Kidney (tissue), 13 donors: ENCODE measurements at regions not wholly inside any gene's neighbourhood (a gene's known extent, or its start where the extent isn't known, plus 50 kb on each side); places are given as distances from the start of the nearest gene placed in this dataset.

Source experiments
- DNase-seq, 5 donors: peaks; one replicate each; pipeline ENCODE4 v3.0.0-alpha.2; 2013 to 2020
- FAIRE-seq: peaks from 2 replicates; lab custom pipeline; 2012; peaks lifted over from hg19 to GRCh38; lab: Jason Lieb, UNC
- H3K27ac ChIP-seq, 2 donors: one replicate each; pipeline ENCODE4 v1.7.0; 2013; ENCODE audit warnings: low read depth in 2 of 2, low read length in 2 of 2, inconsistent platforms in 1 of 2
- H3K27me3 ChIP-seq: one replicate; pipeline ENCODE4 v1.7.1; 2013; ENCODE audit warnings: low read length, inconsistent platforms; ENCODE audit not compliant: control insufficient read depth, insufficient read depth
- H3K36me3 ChIP-seq, 3 donors: one replicate each; pipeline versions ENCODE4 v1.7.0 to v1.7.1; 2013; ENCODE audit warnings: low read length in 3 of 3, control low read depth in 1 of 3, inconsistent platforms in 1 of 3; ENCODE audit not compliant: insufficient read depth in 3 of 3, control insufficient read depth in 2 of 3
- H3K4me1 ChIP-seq, 3 donors: one replicate each; pipeline versions ENCODE4 v1.7.0 to v1.7.1; 2013; ENCODE audit warnings: low read length in 3 of 3, inconsistent platforms in 1 of 3, low read depth in 1 of 3; ENCODE audit not compliant: control insufficient read depth in 2 of 3, insufficient read depth in 2 of 3
- H3K4me3 ChIP-seq, 3 donors: one replicate each; pipeline versions ENCODE4 v1.7.0 to v1.8.1; 2013; ENCODE audit warnings: low read length in 3 of 3, control low read depth in 1 of 3, inconsistent platforms in 1 of 3
- H3K9ac ChIP-seq, 3 donors: one replicate each; pipeline versions ENCODE4 v1.7.0 to v1.7.1; 2013; ENCODE audit warnings: low read length in 3 of 3, control low read depth in 1 of 3, inconsistent platforms in 1 of 3
- H3K9me3 ChIP-seq, 3 donors: one replicate each; pipeline versions ENCODE4 v1.7.0 to v1.7.1; 2013; ENCODE audit warnings: low read length in 3 of 3, control low read depth in 1 of 3, inconsistent platforms in 1 of 3; ENCODE audit not compliant: control insufficient read depth in 2 of 3, insufficient read depth in 1 of 3
- intact Hi-C: fragments of 100-400 bp; cut with DNase I; formaldehyde crosslinking; loops from one replicate; pipeline ENCODE4 v1.11.1; 2022
- TF ChIP-seq, protein P1 (sequence below): IDR thresholded peaks from 3 replicates; pipeline ENCODE4 v1.5.1; 2012; ENCODE audit warnings: mild to moderate bottlenecking, moderate library complexity, borderline replicate concordance; ENCODE audit not compliant: insufficient read depth; ENCODE audit errors: extremely low read depth
- donor health status: control.
- donor health status: control.
- donor health status: control.
- donor health status: control.
- donor health status: control.
- donor health status: DM: yes; HTN: yes; CAD: no.
- donor health status: Normal renal cell carcinoma (clear cell type).

DNA sequence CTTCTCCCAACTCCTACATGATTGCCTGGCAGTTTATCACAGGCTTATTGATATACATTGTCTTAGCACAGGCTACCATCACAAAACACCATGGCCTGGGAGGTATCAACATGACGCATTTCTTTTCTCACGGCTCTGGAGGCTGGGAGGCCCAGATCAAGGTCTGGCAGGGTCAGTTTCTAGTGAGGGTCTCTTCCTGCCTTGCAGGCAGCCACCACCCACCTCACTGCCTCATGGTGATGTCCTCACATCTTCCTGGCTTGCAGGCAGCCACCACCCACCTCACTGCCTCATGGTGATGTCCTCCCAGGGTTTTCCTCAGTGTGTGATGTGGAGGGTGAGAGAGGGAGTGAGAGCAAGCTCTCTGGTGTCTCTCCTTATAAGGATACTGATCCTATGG lies 599.3 kb upstream of the MKI67 start:
- intact Hi-C loops, result no loop called here
- Histone ChIP-seq H3K9me3 (no peaks in the 10 kb centered on the region), H3K36me3 (no peaks in the 10 kb centered on the region), H3K9ac (no peak overlapping the region), H3K27me3 (no peaks in the 10 kb centered on the region), H3K27ac (no peak overlapping the region), H3K4me1 (peaks cover 0 to 6% (median 2%) of the 10 kb centered on the region in 3 donors), H3K4me3 (no peak overlapping the region)
- DNase-seq, result no peak
- TF ChIP-seq, protein P1, sequence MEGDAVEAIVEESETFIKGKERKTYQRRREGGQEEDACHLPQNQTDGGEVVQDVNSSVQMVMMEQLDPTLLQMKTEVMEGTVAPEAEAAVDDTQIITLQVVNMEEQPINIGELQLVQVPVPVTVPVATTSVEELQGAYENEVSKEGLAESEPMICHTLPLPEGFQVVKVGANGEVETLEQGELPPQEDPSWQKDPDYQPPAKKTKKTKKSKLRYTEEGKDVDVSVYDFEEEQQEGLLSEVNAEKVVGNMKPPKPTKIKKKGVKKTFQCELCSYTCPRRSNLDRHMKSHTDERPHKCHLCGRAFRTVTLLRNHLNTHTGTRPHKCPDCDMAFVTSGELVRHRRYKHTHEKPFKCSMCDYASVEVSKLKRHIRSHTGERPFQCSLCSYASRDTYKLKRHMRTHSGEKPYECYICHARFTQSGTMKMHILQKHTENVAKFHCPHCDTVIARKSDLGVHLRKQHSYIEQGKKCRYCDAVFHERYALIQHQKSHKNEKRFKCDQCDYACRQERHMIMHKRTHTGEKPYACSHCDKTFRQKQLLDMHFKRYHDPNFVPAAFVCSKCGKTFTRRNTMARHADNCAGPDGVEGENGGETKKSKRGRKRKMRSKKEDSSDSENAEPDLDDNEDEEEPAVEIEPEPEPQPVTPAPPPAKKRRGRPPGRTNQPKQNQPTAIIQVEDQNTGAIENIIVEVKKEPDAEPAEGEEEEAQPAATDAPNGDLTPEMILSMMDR, result no peak
- FAIRE-seq, result no peak

DNA sequence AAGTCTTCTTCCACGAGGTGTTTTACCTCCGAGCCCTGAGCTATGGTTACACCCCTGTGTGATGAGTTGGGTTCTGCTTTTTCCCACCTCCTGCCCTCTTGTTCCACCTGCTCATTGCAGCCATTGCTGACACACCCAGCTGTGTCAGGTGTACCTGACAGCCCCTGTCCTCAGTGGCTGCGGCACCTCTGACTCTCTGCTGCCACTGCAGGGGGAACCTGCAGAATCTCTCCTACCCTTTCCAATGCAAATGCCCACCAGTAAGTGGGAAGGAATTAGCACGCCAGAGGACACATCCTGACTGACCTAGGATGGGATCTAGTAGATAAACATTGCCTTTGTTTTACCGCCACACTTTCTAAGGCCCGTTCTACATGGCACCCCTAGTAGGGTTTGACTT lies 600.9 kb upstream of the MKI67 start:
- DNase-seq (no peak), FAIRE-seq (no peak)
- no peak overlapping the region for H3K27ac ChIP-seq
- H3K9ac ChIP-seq, result no peak overlapping the region
- no peak overlapping the region for H3K4me3 ChIP-seq
- intact Hi-C loops, result no loop called here
- TF ChIP-seq, protein P1, result no peak
- H3K36me3 ChIP-seq, result no peaks in the 10 kb centered on the region
- peaks cover 0 to 7% (median 2%) of the 10 kb centered on the region in 3 donors for H3K4me1 ChIP-seq
- no peaks in the 10 kb centered on the region for H3K27me3 ChIP-seq
- H3K9me3 ChIP-seq, result no peaks in the 10 kb centered on the region

GRCh38 chr10:128729910-128730420 lies 603.7 kb upstream of the MKI67 start:
- DNase-seq (no peak), FAIRE-seq (no peak)
- H3K4me1 ChIP-seq, result peaks cover 0 to 7% (median 2%) of the 10 kb centered on the region in 3 donors
- intact Hi-C loops, result no loop called here
- H3K27me3 ChIP-seq, result no peaks in the 10 kb centered on the region
- H3K27ac ChIP-seq, result no peak overlapping the region
- H3K9me3 ChIP-seq, result no peaks in the 10 kb centered on the region
- H3K9ac ChIP-seq, result no peak overlapping the region
- no peak overlapping the region for H3K4me3 ChIP-seq
- TF ChIP-seq, protein P1, result no peak
- H3K36me3 ChIP-seq, result no peaks in the 10 kb centered on the region

- no peak overlapping the region for H3K4me3 ChIP-seq
- H3K27me3 ChIP-seq, result no peaks in the 10 kb centered on the region
- H3K36me3 ChIP-seq, result no peaks in the 10 kb centered on the region
- DNase-seq, result no peak
- intact Hi-C loops, result no loop called here
- no peak overlapping the region for H3K27ac ChIP-seq
- TF ChIP-seq, protein P1, result no peak
- no peak overlapping the region for H3K9ac ChIP-seq
- FAIRE-seq, result no peak
- no peaks in the 10 kb centered on the region for H3K9me3 ChIP-seq
- H3K4me1 ChIP-seq, result peaks cover 0 to 7% (median 2%) of the 10 kb centered on the region in 3 donors
These were observed 604.7 kb upstream of the MKI67 start for GRCh38 chr10:128730922-128731321.
